H9 (cell line): ENCODE measurements at regions not wholly inside any gene's neighbourhood (a gene's known extent, or its start where the extent isn't known, plus 50 kb on each side); places are given as distances from the start of the nearest gene placed in this dataset.

Source experiments
- DNase-seq: peaks from one replicate; pipeline ENCODE4 v3.0.0-alpha.2; 2017
- H2AFZ ChIP-seq: one replicate; pipeline ENCODE4 v1.6.1; 2013; ENCODE audit warnings: mild to moderate bottlenecking, low read length, control low read depth, moderate library complexity
- H2AK5ac ChIP-seq: 2 replicates; pipeline ENCODE4 v1.6.1; 2013; ENCODE audit warnings: low read length, control low read depth, mixed read lengths; ENCODE audit not compliant: insufficient read length
- H2BK120ac ChIP-seq: one replicate; pipeline ENCODE4 v1.6.1; 2013; ENCODE audit warnings: low read depth, mild to moderate bottlenecking, low read length, control low read depth, inconsistent platforms; ENCODE audit not compliant: poor library complexity, severe bottlenecking
- H2BK12ac ChIP-seq: 2 replicates; pipeline ENCODE4 v1.6.1; 2013; ENCODE audit warnings: low read length, control low read depth, mixed read lengths, low read depth; ENCODE audit not compliant: insufficient read length
- H2BK15ac ChIP-seq: 2 replicates; pipeline ENCODE4 v1.6.1; 2013; ENCODE audit warnings: low read depth, low read length, control low read depth
- H2BK20ac ChIP-seq: one replicate; pipeline ENCODE4 v1.6.1; 2013; ENCODE audit warnings: low read depth, mild to moderate bottlenecking, low read length, control low read depth, inconsistent platforms; ENCODE audit not compliant: poor library complexity, severe bottlenecking
- H2BK5ac ChIP-seq: 2 replicates; pipeline ENCODE4 v1.6.1; 2013; ENCODE audit warnings: low read length, control low read depth, mixed read lengths; ENCODE audit not compliant: insufficient read length
- H3K14ac ChIP-seq: 2 replicates; pipeline ENCODE4 v1.6.1; 2013; ENCODE audit warnings: low read length, control low read depth; ENCODE audit not compliant: insufficient read depth
- H3K18ac ChIP-seq: 2 replicates; pipeline ENCODE4 v1.6.1; 2013; ENCODE audit warnings: low read depth, mild to moderate bottlenecking, mixed read lengths, low read length, control low read depth; ENCODE audit not compliant: insufficient read length
- H3K23ac ChIP-seq: 2 replicates; pipeline ENCODE4 v1.6.1; 2013; ENCODE audit warnings: low read length, control low read depth, mixed read lengths, low read depth; ENCODE audit not compliant: insufficient read length
- H3K23me2 ChIP-seq: 2 replicates; pipeline ENCODE4 v1.6.1; 2013; ENCODE audit warnings: low read depth, mild to moderate bottlenecking, mixed read lengths, low read length, control low read depth; ENCODE audit not compliant: insufficient read length, poor library complexity, severe bottlenecking
- H3K27ac ChIP-seq: 2 replicates; pipeline ENCODE4 v1.5.1; 2013; ENCODE audit warnings: low read length, control low read depth, mixed read lengths, low read depth; ENCODE audit not compliant: insufficient read length
- H3K27me3 ChIP-seq: 2 replicates; pipeline ENCODE4 v1.6.1; 2013; ENCODE audit warnings: low read length, control low read depth, inconsistent platforms; ENCODE audit not compliant: insufficient read depth
- H3K4ac ChIP-seq: 2 replicates; pipeline ENCODE4 v1.6.1; 2013; ENCODE audit warnings: low read depth, mild to moderate bottlenecking, control low read depth, inconsistent platforms, low read length, moderate library complexity
- H3K4me1 ChIP-seq: 2 replicates; pipeline ENCODE4 v1.6.1; 2013; ENCODE audit warnings: low read length, control low read depth, inconsistent platforms; ENCODE audit not compliant: insufficient read depth
- H3K4me2 ChIP-seq: 2 replicates; pipeline ENCODE4 v1.6.1; 2013; ENCODE audit warnings: low read length, control low read depth, mixed read lengths; ENCODE audit not compliant: insufficient read length, insufficient read depth
- H3K56ac ChIP-seq: 2 replicates; pipeline ENCODE4 v1.6.1; 2013; ENCODE audit warnings: low read depth, mild to moderate bottlenecking, mixed read lengths, low read length, control low read depth; ENCODE audit not compliant: insufficient read length
- H3K79me1 ChIP-seq: 2 replicates; pipeline ENCODE4 v1.6.1; 2013; ENCODE audit warnings: low read depth, mild to moderate bottlenecking, moderate library complexity, low read length, control low read depth, inconsistent platforms; ENCODE audit not compliant: insufficient read depth, poor library complexity, severe bottlenecking
- H3K79me2 ChIP-seq: 2 replicates; pipeline ENCODE4 v1.6.1; 2013; ENCODE audit warnings: low read length, control low read depth, inconsistent platforms; ENCODE audit not compliant: insufficient read depth
- H3K9ac ChIP-seq: 2 replicates; pipeline ENCODE4 v1.6.1; 2013; ENCODE audit warnings: low read length, control low read depth, mixed read lengths; ENCODE audit not compliant: insufficient read length; ENCODE audit errors: extremely low read depth
- H3K9me3 ChIP-seq: one replicate; pipeline ENCODE4 v1.6.1; 2013; ENCODE audit warnings: low read depth, low read length, inconsistent platforms; ENCODE audit not compliant: control insufficient read depth
- H3T11ph ChIP-seq: one replicate; pipeline ENCODE4 v1.6.1; 2013; ENCODE audit warnings: mild to moderate bottlenecking, low read length, control low read depth, inconsistent platforms
- H4K20me1 ChIP-seq: one replicate; pipeline ENCODE4 v1.6.1; 2013; ENCODE audit not compliant: control insufficient read depth, insufficient read length, insufficient read depth
- H4K5ac ChIP-seq: 2 replicates; pipeline ENCODE4 v1.6.1; 2013; ENCODE audit warnings: low read depth, mild to moderate bottlenecking, mixed read lengths, low read length, control low read depth; ENCODE audit not compliant: insufficient read length
- H4K8ac ChIP-seq: replicated peaks from 2 replicates; pipeline ENCODE4 v1.6.1; 2013; ENCODE audit warnings: low read length, control low read depth, mixed read lengths, low read depth; ENCODE audit not compliant: insufficient read length
- H4K91ac ChIP-seq: 2 replicates; pipeline ENCODE4 v1.6.1; 2013; ENCODE audit warnings: low read depth, mild to moderate bottlenecking, moderate library complexity, mixed read lengths, low read length, control low read depth; ENCODE audit not compliant: insufficient read length
- H3K27ac Mint-ChIP-seq, 3 experiments: 2 replicates in 2 of 3; 3 replicates in 1 of 3; pipeline ENCODE4 v1.8.0; 2020 to 2021; ENCODE audit warnings: mixed read lengths in 3 of 3, mild to moderate bottlenecking in 1 of 3, moderate library complexity in 1 of 3
- H3K27me3 Mint-ChIP-seq: 2 replicates; pipeline ENCODE4 v1.8.0; 2021; ENCODE audit warnings: low read depth, mild to moderate bottlenecking, moderate library complexity, mixed read lengths
- H3K36me3 Mint-ChIP-seq, 3 experiments: 2 replicates in 2 of 3; 3 replicates in 1 of 3; pipeline ENCODE4 v1.8.0; 2020 to 2021; ENCODE audit warnings: low read depth in 3 of 3, mixed read lengths in 3 of 3; ENCODE audit not compliant: insufficient read depth in 1 of 3
- H3K4me1 Mint-ChIP-seq, 2 experiments: 2 replicates each; pipeline ENCODE4 v1.8.0; 2020; ENCODE audit warnings: mixed read lengths in 2 of 2
- H3K4me3 Mint-ChIP-seq, 2 experiments: 2 replicates in 1 of 2; 3 replicates in 1 of 2; pipeline ENCODE4 v1.8.0; 2020 to 2021; ENCODE audit warnings: mild to moderate bottlenecking in 2 of 2, mixed read lengths in 2 of 2, moderate library complexity in 1 of 2
- H3K9me3 Mint-ChIP-seq, 2 experiments: 2 replicates in 1 of 2; 3 replicates in 1 of 2; pipeline ENCODE4 v1.8.0; 2020; ENCODE audit warnings: mild to moderate bottlenecking in 2 of 2, mixed read lengths in 2 of 2, moderate library complexity in 1 of 2
- CTCF ChIP-seq: fragments of 200-600 bp; sonication (generic); conservative IDR thresholded peaks from 3 replicates; pipeline ENCODE4 v1.8.0; 2021; ENCODE audit warnings: antibody characterized with exemption, mild to moderate bottlenecking
- WGBS: extraction: QIAGEN DNeasy Blood & Tissue Kit; methylation state at CpG from one replicate; pipeline ENCODE4 v1.1.7; 2013; ENCODE audit warnings: missing lambda C conversion rate, low lambda C conversion rate, mixed read lengths; ENCODE audit not compliant: insufficient read length; ENCODE audit errors: extremely low coverage; 5-methylcytosine and 5-hydroxymethylcytosine counted together

- Histone ChIP-seq H3K4me1 (no peaks in the 10 kb centered on the region), H2BK15ac (no peak overlapping the region), H2AFZ (peak overlapping the region; percentile 97), H3K27ac (no peak overlapping the region), H3K27me3 (no peaks in the 10 kb centered on the region), H2BK5ac (no peak overlapping the region), H2BK12ac (no peak overlapping the region), H2BK20ac (no peak overlapping the region), H4K20me1 (no peaks in the 10 kb centered on the region), H3K79me1 (no peaks in the 10 kb centered on the region), H3K18ac (no peak overlapping the region), H4K8ac (no peak overlapping the region), H3K14ac (no peak overlapping the region), H3T11ph (no peak overlapping the region), H3K56ac (no peak overlapping the region), H3K23ac (no peak overlapping the region), H4K91ac (no peak overlapping the region), H3K4ac (no peak overlapping the region), H3K79me2 (no peaks in the 10 kb centered on the region), H3K9ac (no peak overlapping the region), H4K5ac (no peak overlapping the region), H2BK120ac (no peak overlapping the region), H3K9me3 (no peaks in the 10 kb centered on the region), H3K4me2 (peak overlapping the region; percentile 33), H2AK5ac (no peak overlapping the region), H3K23me2 (peaks cover 5% of the 10 kb centered on the region)
- H3K9me3 Mint-ChIP-seq = peaks cover 3 to 11% of the 10 kb centered on the region in 2 experiments
- no peak overlapping the region for H3K4me3 Mint-ChIP-seq
- H3K27me3 Mint-ChIP-seq = peaks cover 4% of the 10 kb centered on the region; the same call in 1 of the 2 replicates
- H3K36me3 Mint-ChIP-seq = peaks cover 1 to 6% (median 5%) of the 10 kb centered on the region in 3 experiments; a peak in 4 of 7 replicates
- peak; percentile 37; the same call in 2 of the 3 replicates for TF ChIP-seq CTCF
- no peak overlapping the region for H3K27ac Mint-ChIP-seq
- DNase-seq = peak; percentile 72
- peaks cover 0 to under 1% of the 10 kb centered on the region in 2 experiments; a peak in 1 of 4 replicates for H3K4me1 Mint-ChIP-seq
- WGBS = no CpG with 5 or more reads among the region's 51 CpGs
Observed at GRCh38 chr3:535566-536416, 339.2 kb downstream of the CHL1 start.
